Activated CD4-positive, CD25-positive, alpha-beta regulatory T cell (primary cell): ENCODE measurements at regions not wholly inside any gene's neighbourhood (a gene's known extent, or its start where the extent isn't known, plus 50 kb on each side); places are given as distances from the start of the nearest gene placed in this dataset.
"Not testable (repeated sequence)": the region's sequence is repeated elsewhere in the genome, so short reads cannot be mapped to it uniquely, and the experiment has no call there.

Source experiments
- DNase-seq, 4 experiments: peaks; one replicate each; lab custom pipeline; 2025; lab: John Stamatoyannopoulos, UW

DNA sequence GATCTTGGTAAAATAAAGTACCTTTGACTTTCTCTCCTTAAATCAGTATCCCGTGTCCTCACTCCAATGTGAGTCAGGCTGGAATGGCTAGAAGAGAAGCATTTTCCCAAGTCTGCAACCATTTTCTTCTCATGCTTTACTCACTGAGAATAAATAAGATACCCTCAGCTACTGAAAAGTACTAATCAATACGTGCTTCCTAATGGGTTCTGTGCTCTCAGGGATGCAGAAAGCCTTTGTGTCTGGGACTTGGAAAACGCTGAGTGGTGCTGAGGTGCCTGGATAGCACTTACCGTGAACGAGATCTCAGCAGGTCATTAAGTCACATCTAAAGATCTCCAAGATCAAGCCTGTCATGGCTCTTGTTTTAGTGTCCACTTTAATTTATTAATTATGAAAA is 672.3 kb upstream of the C16orf82 start:
- DNase-seq: no peak

DNA sequence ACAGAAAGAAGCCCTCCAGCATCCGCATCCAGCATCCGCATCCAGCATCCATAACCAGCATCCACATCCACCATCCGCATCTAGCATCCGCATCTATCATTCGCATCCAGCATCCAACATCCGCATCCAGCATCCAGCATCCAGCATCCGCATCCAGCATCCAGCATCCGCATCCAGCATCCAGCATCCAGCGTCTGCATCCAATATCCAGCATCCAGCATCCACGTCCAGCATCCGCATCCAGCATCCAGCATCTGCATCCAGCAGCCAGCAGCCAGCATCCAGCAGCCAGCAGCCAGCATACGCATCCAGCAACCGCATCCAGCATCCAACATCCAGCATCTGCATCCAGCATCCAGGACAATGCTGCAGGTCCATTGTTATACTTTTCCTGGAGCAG is 671.0 kb upstream of the C16orf82 start:
- no peak for DNase-seq

DNA sequence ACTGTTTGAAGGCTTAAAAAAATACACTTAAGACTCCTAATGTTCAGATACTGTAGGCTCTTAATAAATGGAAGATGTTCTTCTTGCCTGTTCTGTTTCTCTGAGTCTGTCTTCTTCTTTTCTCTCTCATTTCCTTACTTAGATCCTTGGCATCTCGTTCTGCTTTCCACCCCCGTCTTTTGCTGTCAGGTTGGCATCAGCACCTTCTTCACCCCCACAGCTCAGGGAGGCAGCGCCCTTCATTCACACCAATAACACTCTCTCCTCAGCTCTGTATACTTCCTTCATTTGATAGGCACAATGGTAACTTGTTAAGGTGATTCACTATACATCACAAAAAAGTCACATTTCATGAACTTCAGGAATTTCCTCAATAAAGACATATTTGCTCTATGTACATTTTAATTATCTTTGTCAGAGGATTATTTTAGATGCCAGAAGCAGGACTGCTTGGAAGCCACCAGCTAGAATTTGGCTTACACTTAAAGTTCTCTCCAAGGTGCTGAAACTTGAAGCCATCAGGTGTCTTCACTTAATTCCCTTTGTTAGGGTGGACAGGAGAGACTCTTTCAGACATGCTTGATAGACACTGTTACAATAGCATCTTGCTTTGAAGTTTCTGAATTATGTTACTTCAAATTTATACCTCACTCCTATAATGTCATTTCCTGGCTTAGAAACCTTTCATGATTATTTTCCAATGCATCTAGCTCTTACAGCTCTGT is 670.1 kb upstream of the C16orf82 start:
- no peak for DNase-seq

DNA sequence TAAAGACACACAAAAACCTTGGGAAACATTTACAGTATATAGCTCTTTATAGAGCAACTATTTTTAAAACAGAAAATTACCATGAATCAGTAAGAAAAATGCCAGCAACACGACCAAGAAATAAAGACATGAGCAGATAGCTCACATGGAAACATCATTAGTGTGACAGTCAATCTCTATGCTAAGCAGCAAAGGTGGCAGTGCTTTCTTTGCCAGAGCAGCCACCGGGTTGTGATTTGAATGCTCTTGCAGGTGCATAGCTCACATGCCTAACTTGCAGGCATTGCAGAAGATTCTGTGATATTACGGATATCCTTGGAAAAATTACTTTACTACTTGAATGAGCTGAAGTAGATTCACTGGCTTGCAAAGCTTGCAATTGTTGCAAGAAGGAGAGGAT is 652.9 kb upstream of the C16orf82 start:
- no peak for DNase-seq

DNA sequence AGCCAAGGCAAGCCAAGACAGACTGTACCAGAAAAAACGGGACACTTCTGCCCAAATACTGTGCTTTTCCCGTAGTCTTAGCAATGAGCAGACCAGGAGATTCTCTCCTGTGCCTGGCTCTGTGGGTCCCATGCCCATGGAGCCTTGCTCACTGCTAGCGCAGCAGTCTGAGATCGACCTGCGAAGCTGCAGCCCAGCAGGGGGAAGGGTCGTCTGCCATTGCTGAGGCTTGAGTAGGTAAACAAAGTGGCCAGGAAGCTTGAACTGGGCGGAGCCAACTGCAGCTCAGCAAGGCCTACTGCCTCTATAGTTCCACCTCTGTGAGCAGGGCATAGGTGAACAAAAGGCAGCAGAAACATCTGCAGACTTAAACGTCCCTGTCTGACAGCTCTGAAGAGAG is 647.3 kb upstream of the C16orf82 start:
- DNase-seq: not testable (repeated sequence)

DNA sequence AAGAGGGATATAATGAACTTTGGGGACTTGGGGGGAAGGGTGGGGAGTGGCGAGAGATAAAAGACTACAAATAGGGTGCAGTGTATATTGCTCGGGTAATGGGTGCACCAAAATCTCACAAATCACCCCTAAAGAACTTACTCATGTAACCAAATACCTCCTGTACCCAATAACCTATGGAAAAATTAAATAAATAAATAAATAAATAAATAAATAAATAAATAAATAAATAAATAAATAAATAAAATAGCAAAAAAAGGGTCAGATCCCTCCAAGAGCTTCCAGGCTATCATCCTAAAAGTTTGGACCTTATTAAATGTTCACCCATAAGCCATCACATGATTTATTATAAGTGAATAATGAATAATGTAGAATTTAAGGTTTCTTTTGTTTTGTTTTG is 636.1 kb upstream of the C16orf82 start:
- DNase-seq: no peak

DNA sequence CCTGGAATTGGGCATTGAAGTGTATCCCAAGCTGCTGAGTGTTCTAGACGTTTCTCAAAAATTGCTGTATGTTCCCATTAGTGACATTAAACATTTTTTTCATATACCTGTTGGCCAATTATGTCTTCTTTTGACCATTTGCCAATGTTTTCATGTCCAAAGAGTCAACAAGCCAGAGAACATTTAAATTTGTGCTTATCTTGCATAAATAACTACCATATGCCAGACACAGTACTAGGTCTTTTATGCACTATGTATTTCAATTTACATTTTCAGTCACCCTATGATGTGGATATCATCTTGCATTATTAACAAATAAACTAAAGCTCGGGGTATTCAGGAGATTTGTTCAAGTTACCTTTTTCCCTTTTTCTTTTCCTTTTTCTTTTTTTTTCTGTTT is 632.9 kb upstream of the C16orf82 start:
- no peak for DNase-seq

DNA sequence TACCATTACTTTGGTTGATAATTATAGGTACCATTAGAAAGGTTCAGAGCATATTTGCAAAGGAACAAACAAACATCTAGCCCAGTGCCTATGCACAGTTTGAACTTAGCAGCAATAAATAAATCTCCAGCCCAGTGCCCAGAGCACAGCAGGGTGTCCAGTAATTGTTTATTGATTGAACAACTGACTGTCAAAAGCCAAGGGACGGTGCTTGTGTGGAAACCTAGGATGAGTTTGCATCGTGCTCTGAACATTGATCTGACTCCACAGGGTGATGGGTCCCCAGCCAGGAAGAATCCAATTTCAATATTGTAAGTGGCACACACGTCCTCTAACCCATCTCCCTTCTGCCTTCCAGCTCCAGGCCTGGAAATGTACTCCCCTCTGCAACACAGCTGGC is 625.5 kb upstream of the C16orf82 start:
- no peak for DNase-seq

DNA sequence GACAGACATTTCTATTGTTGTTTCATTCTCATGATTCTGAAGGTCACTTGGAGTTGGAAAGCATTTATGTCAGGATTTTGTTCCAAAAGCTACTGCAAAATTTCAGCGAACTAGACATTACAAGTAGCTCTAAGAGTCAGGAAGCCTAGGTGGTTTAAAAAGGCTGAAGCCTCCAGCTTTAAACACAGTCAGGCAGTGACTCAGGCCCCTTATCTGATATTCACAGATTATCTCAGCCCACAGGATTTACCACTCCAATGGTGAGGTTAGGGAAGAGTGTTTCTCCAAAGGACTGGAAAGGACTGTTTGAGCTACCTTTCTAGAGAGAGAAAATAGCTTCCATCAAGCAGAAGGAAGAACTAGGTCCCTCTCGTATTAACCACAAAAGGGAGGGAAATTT is 624.4 kb upstream of the C16orf82 start:
- no peak for DNase-seq

DNA sequence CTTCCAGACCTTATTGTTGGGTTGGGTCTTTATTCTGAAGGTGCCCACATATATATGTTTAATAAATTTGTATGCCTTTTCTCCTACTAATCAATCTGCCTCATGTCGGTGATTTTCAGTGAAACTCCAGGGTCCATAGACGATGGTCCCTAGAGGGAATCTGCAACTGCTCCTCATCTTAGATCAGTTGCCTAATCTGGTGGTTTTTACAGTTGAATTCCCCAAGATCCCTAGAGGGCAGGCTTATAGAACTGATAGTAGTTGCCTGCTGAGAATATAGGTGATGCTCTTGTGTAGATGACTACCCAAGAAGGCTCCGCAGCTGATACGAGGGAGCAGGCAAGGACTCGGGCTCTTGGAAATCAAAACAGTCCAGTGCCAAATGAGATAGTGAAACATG is 619.2 kb upstream of the C16orf82 start:
- DNase-seq: no peak

DNA sequence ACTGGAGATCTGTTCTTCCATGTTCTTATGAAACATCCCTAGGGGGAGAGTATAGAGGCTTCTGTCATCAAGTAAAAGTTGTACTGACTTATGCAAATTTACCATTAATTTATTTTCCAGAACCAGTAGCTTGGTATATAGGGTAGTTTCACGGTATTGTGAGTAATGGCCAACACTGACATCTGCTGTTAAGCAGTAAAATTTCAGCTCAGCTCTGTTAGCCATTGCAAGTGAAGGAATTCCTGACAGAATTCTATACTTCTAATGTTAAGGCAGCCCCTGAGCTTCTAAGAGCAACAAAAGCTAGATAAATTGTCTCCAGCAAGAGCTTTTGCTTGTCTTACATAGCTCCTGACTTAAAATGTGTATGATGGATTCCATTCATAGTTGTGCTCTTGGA is 613.5 kb upstream of the C16orf82 start:
- no peak for DNase-seq

DNA sequence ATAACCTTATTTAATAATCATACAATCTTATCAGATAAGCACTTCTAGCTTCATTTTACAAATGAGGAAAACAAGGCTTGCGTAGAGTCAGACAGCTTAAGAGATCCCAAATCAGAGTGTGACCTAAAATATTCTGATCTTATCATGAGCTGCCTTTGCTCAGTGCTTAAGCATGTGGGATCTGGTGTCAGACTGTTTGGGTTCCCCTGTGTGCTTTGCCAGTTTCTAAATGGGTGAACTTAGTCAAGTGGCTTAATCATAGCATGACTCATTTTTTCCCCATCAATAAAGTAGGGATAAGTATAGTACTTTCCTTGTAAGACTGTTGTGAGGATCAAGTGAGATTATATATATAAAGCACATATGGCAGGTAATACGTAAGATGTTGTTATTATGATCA is 612.6 kb upstream of the C16orf82 start:
- no peak for DNase-seq

DNA sequence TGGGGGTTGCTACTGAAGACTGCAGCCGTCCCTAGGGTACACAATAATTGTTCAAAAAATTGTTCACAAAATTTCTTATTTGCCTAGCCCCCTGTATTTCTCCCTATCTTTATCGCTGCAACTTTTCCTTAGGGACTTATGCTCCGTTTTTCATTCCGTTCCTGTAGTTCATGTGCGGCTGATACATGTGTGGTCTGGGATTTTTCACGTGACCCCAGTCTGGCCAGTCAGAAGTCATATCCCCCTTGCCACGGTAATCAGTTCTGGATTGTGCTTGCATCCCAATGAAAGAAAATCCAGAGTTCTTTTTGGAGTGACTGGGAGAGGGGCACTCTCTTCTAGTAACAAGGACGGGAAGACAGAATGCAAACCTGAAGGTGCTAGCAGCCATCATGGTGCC is 610.7 kb upstream of the C16orf82 start:
- DNase-seq: no peak

DNA sequence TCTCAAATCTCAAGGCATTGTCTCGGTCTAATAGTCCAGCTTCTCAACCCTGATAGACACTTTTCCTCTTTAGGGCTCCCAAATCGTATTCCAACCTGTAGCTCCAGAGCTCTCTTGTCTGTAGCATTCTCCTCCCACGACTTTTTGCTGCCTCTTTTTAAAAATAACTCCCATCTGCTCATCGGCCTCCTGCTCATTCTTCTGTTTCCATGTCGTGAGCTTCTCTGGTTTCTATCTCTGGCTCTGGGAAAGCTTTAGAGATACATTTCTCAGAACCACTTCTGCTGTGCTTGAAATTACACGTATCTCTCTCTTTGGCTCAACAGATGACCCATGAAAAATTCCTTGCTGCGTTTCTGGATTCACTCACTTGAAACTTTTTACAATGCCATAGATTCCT is 609.6 kb upstream of the C16orf82 start:
- DNase-seq: no peak

DNA sequence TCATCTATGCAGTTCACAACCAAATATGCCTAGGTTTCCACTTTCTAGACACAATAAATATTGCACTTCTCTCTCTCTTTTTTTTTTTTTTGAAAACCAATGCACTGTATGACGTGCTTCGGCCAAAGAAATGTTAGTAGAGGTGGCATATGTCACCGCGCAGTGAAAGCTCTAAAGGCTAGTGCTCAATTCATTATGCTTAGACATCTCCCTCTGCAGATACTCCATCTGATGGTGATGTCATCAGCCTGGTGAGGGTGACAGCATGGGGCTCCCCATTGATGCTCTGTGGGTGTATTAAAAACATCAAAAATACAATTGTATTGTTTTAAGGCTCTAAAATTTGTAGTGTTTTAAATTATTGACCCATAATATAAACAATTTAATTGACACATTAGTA is 608.8 kb upstream of the C16orf82 start:
- no peak for DNase-seq

DNA sequence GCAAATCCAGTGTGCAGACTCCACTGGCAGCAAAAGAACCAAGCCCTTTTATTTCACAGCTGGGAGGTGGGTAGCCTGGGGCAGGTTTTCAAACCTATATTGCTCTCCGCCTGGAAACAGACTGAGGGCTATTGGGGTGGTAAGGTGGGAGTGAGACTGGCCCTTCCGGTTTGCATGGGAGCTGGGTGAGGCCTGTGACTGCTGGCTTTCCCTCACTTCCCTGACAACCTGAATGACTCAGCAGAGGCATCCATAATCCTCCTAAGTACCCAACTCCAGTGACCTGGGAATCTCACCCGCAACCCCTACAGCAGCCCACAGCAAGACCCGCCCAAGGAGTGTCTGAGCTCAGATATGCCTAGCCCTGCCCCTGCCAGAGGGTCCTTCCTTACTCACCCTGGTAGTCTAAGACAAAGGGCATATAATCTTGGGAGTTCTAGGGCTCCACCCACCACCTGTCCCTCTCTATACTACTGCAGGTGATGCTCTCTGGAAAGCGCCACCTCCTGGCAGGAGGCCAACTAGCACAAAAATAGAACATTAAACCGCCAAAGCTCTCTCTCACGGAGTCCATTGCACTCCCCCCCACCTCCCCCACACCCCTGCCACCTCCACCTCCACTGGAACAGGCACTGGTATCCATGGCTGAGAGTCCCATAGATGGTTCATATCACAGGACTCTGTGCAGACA is 602.0 kb upstream of the C16orf82 start:
- no peak for DNase-seq

DNA sequence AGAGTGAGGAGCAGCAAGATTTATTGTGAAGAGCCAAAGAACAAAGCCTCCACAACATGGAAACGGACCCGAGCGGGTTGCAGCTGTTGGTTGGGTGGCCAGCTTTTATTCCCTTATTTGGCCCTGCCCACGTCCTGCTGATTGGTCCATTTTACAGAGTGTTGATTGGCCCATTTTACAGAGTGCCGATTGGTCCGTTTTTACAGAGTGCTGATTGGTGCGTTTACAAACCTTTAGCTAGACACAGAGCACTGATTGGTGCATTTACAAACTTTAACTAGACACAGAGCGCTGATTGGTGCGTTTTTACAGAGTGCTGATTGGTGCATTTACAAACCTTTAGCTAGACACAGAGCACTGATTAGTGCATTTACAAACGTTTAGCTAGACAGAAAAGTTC is 592.3 kb upstream of the C16orf82 start:
- not testable (repeated sequence) for DNase-seq

DNA sequence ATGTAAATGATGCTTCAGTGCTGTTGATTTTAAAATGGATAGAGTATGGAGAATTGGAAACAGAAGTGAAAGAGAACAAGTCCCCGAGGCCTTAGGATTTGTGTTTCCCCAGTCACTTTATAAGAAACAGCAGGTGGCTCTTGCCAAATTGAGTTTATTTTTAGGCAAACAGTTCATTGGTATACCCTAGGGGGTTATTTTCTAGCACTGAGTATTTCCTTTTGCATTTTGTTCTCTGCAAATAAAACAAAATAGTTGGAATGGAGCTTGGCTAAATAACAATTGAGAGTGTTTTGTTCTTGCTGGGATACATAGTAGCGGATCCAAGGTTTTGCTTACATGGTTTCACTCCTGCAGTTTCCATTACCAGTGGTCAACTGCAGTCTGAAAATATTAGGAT is 591.1 kb upstream of the C16orf82 start:
- no peak for DNase-seq

DNA sequence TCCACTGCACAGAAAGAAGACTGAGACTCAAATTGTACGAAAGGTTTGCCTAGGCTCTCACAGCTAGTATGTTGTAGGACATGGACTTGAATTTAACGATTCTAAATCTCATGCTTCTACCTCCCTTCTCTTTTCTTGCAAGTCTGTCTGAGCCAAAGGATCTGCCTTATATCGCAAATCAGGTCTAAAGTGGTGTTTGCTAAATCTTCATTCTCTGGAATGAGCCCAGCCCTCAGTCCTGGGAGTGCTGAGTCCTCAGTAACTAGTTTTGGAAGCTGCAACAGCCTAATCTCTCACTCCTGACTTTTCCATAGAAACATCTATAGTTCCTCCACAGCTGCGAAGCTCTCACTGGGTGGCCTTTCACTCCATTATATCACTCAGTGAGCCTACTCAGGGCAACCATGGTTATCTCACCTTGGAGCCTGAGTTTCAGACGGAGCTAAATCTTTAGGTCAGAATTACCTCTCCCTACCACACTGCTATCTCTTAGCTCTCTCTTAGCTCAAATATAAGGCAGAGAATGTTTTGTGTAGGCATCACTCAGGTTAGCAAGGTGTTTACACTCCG is 575.5 kb upstream of the C16orf82 start:
- DNase-seq: no peak

DNA sequence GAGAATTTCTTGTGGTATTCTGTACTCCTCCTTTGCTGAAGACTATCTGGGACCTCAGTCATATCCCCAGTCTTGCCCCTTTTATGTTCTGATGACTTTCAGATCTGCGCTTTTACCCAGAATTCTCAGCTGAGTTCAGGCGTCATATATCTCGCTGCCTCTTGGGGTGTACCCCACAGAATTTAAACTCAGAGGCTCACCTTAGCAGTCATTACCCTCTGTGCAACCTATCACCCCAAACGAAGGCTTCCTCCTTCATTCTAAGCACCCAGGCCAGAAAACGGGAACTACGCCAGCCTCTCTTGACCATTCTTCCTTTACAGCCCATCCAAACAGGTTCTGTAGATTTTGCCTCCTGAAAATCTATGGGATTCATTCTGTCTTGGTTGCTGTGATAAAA is 574.8 kb upstream of the C16orf82 start:
- no peak for DNase-seq

DNA sequence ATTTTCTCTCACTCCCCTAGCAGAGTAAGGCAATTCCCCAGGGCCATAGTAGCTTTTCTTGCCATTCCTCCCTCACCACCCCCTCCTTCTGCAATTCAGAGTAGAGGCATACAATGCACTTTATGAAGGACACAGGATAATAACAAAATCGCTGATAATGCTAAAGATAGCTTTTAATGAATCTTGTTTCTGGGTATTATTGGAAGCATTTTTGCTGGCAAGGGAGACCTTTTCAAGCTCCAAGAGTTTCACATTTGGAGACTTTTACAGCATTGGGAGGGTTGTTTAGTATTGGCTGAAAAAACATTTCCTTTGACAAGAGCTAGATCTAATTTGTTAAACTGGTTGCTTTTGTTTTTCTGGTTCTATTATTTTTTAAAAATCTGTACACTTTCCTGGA is 573.0 kb upstream of the C16orf82 start:
- DNase-seq: no peak

DNA sequence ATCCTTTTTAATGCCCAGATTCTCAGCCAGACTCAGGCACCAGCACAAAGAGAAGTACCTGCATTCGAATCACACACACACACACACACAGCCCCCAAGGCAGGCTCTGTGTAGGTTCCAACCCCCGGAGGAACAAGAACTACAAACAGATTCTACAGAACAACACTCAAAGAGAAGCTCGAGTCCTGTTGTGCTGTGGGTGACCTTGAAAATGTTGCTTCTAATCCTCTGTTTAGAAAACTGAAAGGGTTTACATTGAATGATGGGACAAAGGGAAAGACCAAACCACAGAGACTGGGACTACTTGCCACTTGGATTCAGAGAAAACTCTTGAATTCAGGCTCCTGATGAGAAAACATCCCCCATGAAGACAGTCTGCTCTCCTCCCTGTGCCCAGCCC is 568.8 kb upstream of the C16orf82 start:
- DNase-seq: no peak

DNA sequence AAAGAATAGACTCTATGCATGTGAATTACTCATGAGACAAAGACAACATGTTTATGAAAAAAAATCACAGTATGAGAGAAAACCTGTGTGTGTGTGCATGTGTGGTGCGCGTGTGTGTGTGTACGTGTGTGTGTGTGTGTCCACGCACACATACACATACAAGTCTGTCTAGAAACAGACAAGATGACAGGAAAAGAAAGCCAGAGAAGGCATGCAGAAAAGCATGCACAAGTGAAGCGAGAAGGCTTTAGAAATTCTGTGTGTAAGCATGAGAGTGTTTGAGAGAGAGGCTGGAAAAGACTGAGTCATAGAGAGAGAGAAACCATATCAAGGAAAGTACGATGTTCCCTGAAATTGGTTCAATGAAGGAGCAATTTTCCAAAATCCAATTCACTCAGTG is 566.4 kb upstream of the C16orf82 start:
- no peak for DNase-seq

DNA sequence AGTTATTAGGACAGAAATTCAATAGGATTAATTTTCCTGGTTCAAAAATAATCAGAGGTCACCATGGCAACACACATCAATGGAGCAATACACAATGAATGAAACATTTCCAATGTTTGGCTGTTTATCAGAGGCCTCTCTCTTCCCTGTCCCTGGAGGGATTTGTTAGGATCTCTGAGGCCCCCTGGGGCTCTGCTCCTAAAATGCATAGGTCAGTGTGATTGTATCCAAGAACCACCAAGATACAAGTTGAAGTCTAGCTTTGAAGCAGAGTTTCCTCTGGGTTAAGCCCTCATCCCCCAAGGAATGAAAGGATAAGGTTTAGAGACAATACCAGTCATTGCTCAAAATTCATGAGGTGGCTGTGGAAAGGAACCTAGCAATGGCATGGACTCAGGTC is 561.2 kb upstream of the C16orf82 start:
- no peak for DNase-seq
